ENCODE measurements at regions not wholly inside any gene's neighbourhood (a gene's known extent, or its start where the extent isn't known, plus 50 kb on each side); places are given as distances from the start of the nearest gene placed in this dataset.

DNA sequence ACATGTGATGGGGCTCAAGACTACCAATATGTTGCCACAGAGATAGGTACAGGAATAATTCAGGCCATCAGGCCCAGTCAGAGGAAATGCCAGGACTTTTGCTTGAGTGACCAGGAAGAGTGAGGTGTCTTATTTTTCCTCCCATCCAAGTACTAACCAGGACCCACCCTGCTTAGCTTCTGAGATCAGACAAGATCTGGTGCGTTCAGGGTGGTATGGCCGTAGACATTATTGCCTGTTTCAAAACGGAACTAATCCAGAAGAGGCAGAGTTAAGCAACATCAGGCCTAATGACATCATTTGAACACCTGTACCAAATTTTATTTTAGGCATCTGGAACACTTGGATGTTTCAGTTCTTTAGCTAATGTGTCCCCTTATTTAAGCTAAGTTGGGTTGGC is 205.5 kb upstream of the POU2AF2 start:
- Mint-ChIP-seq H3K4me1 (no peaks in the 10 kb centered on the region), H3K27ac (ENCODE audit: low read depth) (no peak overlapping the region), H3K36me3 (ENCODE audit: insufficient read depth) (no peaks in the 10 kb centered on the region), H3K27me3 (peaks cover 4% of the 10 kb centered on the region), H3K4me3 (no peak overlapping the region), H3K9me3 (peaks cover 6% of the 10 kb centered on the region)
- ATAC-seq (replicated peaks; ENCODE audit: extremely low read depth, poor library complexity, severe bottlenecking) (no peak), DNase-seq (ENCODE audit: low spot score in 2 of 2) (no peak)

DNA sequence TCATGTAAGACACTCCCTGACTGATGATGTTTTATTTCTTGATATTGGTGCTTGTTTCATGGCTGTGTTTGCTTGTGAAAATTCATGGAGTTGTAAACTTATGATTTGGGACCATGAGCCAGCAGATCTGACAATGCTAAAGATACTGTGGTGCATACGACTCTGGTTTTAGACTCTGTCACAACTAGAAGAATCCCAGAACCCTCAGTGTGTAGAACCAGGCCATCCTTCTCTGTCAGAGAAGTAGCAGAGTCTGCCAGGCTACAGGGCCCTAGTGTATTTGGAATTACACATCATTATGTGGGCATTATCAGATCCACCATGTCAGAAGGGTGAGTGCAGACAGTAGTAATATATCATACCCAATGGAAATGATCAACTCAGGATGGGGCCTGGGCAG is 209.8 kb upstream of the POU2AF2 start:
- Mint-ChIP-seq H3K4me3 (no peak overlapping the region), H3K27ac (ENCODE audit: low read depth) (no peak overlapping the region), H3K27me3 (no peaks in the 10 kb centered on the region), H3K36me3 (ENCODE audit: insufficient read depth) (no peaks in the 10 kb centered on the region), H3K4me1 (no peaks in the 10 kb centered on the region), H3K9me3 (peaks cover 6% of the 10 kb centered on the region)
- DNase-seq (ENCODE audit: low spot score in 2 of 2) (no peak), ATAC-seq (replicated peaks; ENCODE audit: extremely low read depth, poor library complexity, severe bottlenecking) (no peak)

GRCh38 chr11:111026241-111026640 is 219.3 kb upstream of the POU2AF2 start:
- H3K4me1 Mint-ChIP-seq: no peaks in the 10 kb centered on the region
- no peak for DNase-seq (ENCODE audit: low spot score in 2 of 2)
- no peaks in the 10 kb centered on the region for H3K36me3 Mint-ChIP-seq (ENCODE audit: insufficient read depth)
- H3K9me3 Mint-ChIP-seq: no peaks in the 10 kb centered on the region
- ATAC-seq (replicated peaks; ENCODE audit: extremely low read depth, poor library complexity, severe bottlenecking): no peak
- no peak overlapping the region for H3K4me3 Mint-ChIP-seq
- H3K27ac Mint-ChIP-seq (ENCODE audit: low read depth): no peak overlapping the region
- peaks cover 52% of the 10 kb centered on the region for H3K27me3 Mint-ChIP-seq

DNA sequence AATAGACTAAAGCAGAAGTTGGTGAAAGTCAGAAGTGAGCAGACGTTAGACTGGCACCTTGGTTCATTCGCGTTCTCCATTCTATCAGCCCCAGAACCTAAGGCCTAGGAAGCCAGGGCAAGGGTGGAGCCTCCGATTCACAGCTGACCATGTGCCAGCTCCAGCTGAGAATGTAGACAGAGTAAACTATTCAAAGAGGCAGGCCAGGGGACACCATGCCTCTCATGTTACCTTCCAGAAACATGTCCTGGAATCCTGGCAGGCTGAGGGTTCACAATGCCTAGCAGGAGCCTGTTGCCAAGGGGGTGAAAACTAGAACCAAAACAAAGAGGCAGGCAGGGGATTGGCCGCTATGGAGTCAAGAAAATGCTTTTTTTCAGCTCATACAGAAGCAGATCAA is 224.4 kb upstream of the POU2AF2 start:
- Mint-ChIP-seq H3K4me3 (no peak overlapping the region), H3K4me1 (no peaks in the 10 kb centered on the region), H3K27ac (ENCODE audit: low read depth) (no peak overlapping the region), H3K9me3 (no peaks in the 10 kb centered on the region), H3K36me3 (ENCODE audit: insufficient read depth) (no peaks in the 10 kb centered on the region), H3K27me3 (peaks cover 37% of the 10 kb centered on the region)
- DNase-seq (ENCODE audit: low spot score in 2 of 2) (no peak), ATAC-seq (replicated peaks; ENCODE audit: extremely low read depth, poor library complexity, severe bottlenecking) (no peak)

DNA sequence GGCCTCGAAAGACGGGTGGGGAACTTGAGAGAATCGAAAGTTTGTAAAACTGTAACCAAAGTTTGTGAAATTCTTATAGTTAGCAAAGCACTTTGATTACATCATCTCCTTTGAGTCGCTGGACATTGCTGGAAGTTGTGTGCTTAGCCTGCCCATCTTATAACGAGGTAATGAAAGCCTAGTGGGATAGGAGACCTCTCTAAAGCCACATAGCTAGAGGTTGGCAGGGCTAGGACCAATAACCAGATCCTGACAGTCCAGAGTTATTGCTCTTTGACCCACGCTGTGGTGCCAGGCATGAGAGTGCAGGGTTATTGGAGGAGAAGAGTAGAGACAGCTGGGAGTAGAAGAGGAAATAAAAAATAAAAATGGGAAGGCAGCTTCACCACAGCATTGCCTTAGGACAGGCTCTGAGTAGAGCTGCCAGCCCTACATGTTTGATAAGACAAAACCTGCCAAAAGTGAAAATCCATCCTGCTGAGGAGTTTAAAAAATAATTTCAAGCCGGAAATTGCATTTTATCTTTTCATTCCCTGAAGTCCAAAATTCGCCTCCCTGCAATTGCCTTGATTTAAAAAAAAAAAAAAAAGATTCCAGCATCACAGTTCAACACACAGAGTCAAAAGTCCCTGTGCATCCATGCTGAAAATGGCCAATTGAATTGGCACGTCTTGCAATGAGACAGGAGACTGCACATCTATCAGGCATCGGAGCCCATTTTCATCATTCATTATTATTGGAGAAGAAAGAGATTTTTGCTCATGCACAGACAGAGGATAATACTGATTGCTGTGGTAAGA is 225.5 kb upstream of the POU2AF2 start:
- no peaks in the 10 kb centered on the region for H3K4me1 Mint-ChIP-seq
- H3K36me3 Mint-ChIP-seq (ENCODE audit: insufficient read depth): no peaks in the 10 kb centered on the region
- H3K4me3 Mint-ChIP-seq: no peak overlapping the region
- no peaks in the 10 kb centered on the region for H3K9me3 Mint-ChIP-seq
- no peak overlapping the region for H3K27ac Mint-ChIP-seq (ENCODE audit: low read depth)
- DNase-seq (ENCODE audit: low spot score in 2 of 2) (no peak), ATAC-seq (replicated peaks; ENCODE audit: extremely low read depth, poor library complexity, severe bottlenecking) (no peak)
- H3K27me3 Mint-ChIP-seq: peaks cover 31% of the 10 kb centered on the region

DNA sequence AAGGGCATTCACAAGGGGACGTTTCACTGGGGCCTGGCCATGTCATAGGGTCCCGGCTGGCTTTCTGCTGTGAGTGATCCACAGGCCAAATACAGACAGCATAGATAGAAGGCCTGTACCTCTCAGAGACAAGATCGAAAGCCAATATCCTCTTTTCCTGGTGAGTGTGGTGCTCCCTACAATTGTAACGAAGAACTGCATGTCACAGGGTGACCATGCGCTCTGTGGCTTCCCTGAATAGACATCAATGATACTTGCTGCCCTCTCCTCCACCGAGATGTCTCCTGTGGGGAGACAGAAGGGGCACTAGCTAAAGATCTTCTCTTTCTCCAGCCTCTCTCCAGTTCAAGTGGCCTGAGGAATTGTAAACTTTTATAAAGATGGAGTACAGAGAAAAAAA is 226.1 kb upstream of the POU2AF2 start:
- peaks cover 31% of the 10 kb centered on the region for H3K27me3 Mint-ChIP-seq
- no peaks in the 10 kb centered on the region for H3K9me3 Mint-ChIP-seq
- DNase-seq (ENCODE audit: low spot score in 2 of 2) (no peak), ATAC-seq (replicated peaks; ENCODE audit: extremely low read depth, poor library complexity, severe bottlenecking) (no peak)
- H3K27ac Mint-ChIP-seq (ENCODE audit: low read depth): no peak overlapping the region
- H3K4me3 Mint-ChIP-seq: no peak overlapping the region
- no peaks in the 10 kb centered on the region for H3K36me3 Mint-ChIP-seq (ENCODE audit: insufficient read depth)
- no peaks in the 10 kb centered on the region for H3K4me1 Mint-ChIP-seq

DNA sequence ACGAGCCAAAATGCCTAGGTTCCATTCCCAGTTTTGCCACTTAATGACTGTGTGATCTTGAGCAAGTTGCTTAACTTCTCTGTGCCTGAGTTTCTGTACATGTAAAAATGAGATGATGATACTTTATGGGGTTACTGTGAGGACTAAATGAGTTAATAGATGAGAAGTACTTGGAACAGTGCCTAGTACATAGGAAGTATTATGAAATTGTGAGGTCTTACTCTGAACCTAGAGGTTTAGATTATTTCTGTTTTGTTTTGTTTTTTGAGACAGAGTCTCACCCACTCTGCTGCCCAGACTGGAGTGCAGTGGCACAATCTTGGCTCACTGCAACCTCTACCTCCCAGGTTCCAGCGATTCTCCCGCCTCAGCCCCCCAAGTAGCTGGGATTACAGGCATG is 227.0 kb upstream of the POU2AF2 start:
- H3K4me3 Mint-ChIP-seq: no peak overlapping the region
- DNase-seq (ENCODE audit: low spot score in 2 of 2): no peak
- no peaks in the 10 kb centered on the region for H3K36me3 Mint-ChIP-seq (ENCODE audit: insufficient read depth)
- H3K27ac Mint-ChIP-seq (ENCODE audit: low read depth): no peak overlapping the region
- H3K27me3 Mint-ChIP-seq: peaks cover 34% of the 10 kb centered on the region
- no peaks in the 10 kb centered on the region for H3K4me1 Mint-ChIP-seq
- ATAC-seq (replicated peaks; ENCODE audit: extremely low read depth, poor library complexity, severe bottlenecking): no peak
- no peaks in the 10 kb centered on the region for H3K9me3 Mint-ChIP-seq

GRCh38 chr11:111012491-111012890 is 233.0 kb upstream of the POU2AF2 start:
- H3K27me3 Mint-ChIP-seq: peaks cover 54% of the 10 kb centered on the region
- no peak for ATAC-seq (replicated peaks; ENCODE audit: extremely low read depth, poor library complexity, severe bottlenecking)
- no peaks in the 10 kb centered on the region for H3K4me1 Mint-ChIP-seq
- no peak for DNase-seq (ENCODE audit: low spot score in 2 of 2)
- no peaks in the 10 kb centered on the region for H3K36me3 Mint-ChIP-seq (ENCODE audit: insufficient read depth)
- peaks cover 7% of the 10 kb centered on the region for H3K9me3 Mint-ChIP-seq
- H3K4me3 Mint-ChIP-seq: no peak overlapping the region
- no peak overlapping the region for H3K27ac Mint-ChIP-seq (ENCODE audit: low read depth)

- no peaks in the 10 kb centered on the region for H3K4me1 Mint-ChIP-seq
- DNase-seq (ENCODE audit: low spot score in 2 of 2): no peak
- H3K27me3 Mint-ChIP-seq: peaks cover 54% of the 10 kb centered on the region
- no peak overlapping the region for H3K4me3 Mint-ChIP-seq
- H3K27ac Mint-ChIP-seq (ENCODE audit: low read depth): no peak overlapping the region
- H3K36me3 Mint-ChIP-seq (ENCODE audit: insufficient read depth): no peaks in the 10 kb centered on the region
- peaks cover 7% of the 10 kb centered on the region for H3K9me3 Mint-ChIP-seq
- no peak for ATAC-seq (replicated peaks; ENCODE audit: extremely low read depth, poor library complexity, severe bottlenecking)
Observed at GRCh38 chr11:111011275-111011594, 234.3 kb upstream of the POU2AF2 start.

GRCh38 chr11:111010391-111011274 is 234.9 kb upstream of the POU2AF2 start:
- ATAC-seq (replicated peaks; ENCODE audit: extremely low read depth, poor library complexity, severe bottlenecking): no peak
- Mint-ChIP-seq H3K36me3 (ENCODE audit: insufficient read depth) (no peaks in the 10 kb centered on the region), H3K27me3 (peaks cover 54% of the 10 kb centered on the region), H3K27ac (ENCODE audit: low read depth) (no peak overlapping the region), H3K4me1 (no peaks in the 10 kb centered on the region), H3K9me3 (peaks cover 7% of the 10 kb centered on the region), H3K4me3 (no peak overlapping the region)
- no peak for DNase-seq (ENCODE audit: low spot score in 2 of 2)

DNA sequence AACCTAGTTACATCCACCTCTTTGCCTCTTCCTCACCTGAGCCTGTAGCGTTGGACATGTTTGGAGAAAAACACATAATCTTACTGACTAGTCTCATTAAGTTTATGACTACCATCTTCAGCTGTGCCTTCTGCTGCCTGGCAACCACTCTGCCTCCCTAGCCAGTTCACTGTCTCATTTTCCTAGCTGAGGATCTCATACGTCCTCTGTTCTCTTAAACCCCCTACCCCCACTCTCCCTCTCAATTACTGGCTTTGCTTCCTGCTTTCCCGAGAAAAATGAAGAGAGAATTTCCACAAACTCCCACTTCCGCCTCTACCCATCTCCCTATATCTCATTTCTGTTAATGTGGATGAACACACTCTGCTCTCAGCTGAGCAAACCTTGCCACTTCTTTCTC is 239.3 kb upstream of the POU2AF2 start:
- no peak for DNase-seq (ENCODE audit: low spot score in 2 of 2)
- Mint-ChIP-seq H3K27me3 (peaks cover 36% of the 10 kb centered on the region), H3K9me3 (peaks cover 7% of the 10 kb centered on the region), H3K36me3 (ENCODE audit: insufficient read depth) (no peaks in the 10 kb centered on the region), H3K27ac (ENCODE audit: low read depth) (no peak overlapping the region), H3K4me1 (no peaks in the 10 kb centered on the region), H3K4me3 (no peak overlapping the region)
- ATAC-seq (replicated peaks; ENCODE audit: extremely low read depth, poor library complexity, severe bottlenecking): no peak

GRCh38 chr11:111001986-111002611 is 243.4 kb upstream of the POU2AF2 start:
- DNase-seq (ENCODE audit: low spot score in 2 of 2) (no peak), ATAC-seq (replicated peaks; ENCODE audit: extremely low read depth, poor library complexity, severe bottlenecking) (no peak)
- no peaks in the 10 kb centered on the region for H3K4me1 Mint-ChIP-seq
- peaks cover 15% of the 10 kb centered on the region for H3K27me3 Mint-ChIP-seq
- no peaks in the 10 kb centered on the region for H3K36me3 Mint-ChIP-seq (ENCODE audit: insufficient read depth)
- no peak overlapping the region for H3K27ac Mint-ChIP-seq (ENCODE audit: low read depth)
- H3K9me3 Mint-ChIP-seq: no peaks in the 10 kb centered on the region
- H3K4me3 Mint-ChIP-seq: no peak overlapping the region

GRCh38 chr11:111001081-111001430 is 244.5 kb upstream of the POU2AF2 start:
- Mint-ChIP-seq H3K4me1 (no peaks in the 10 kb centered on the region), H3K4me3 (no peak overlapping the region), H3K27me3 (peaks cover 15% of the 10 kb centered on the region), H3K36me3 (ENCODE audit: insufficient read depth) (no peaks in the 10 kb centered on the region), H3K27ac (ENCODE audit: low read depth) (no peak overlapping the region), H3K9me3 (no peaks in the 10 kb centered on the region)
- ATAC-seq (replicated peaks; ENCODE audit: extremely low read depth, poor library complexity, severe bottlenecking): no peak
- DNase-seq (ENCODE audit: low spot score in 2 of 2): no peak
